ENCODE measurements at regions not wholly inside any gene's neighbourhood (a gene's known extent, or its start where the extent isn't known, plus 50 kb on each side); places are given as distances from the start of the nearest gene placed in this dataset.

- TF ChIP-seq CTCF (IDR thresholded peaks at IDR 0.05; ENCODE audit: insufficient read depth, low read length) (no peak), REST (IDR thresholded peaks at IDR 0.05; ENCODE audit: insufficient replicate concordance, low read depth) (no peak), GABPA (IDR thresholded peaks at IDR 0.05; ENCODE audit: low read depth) (no peak), POLR2AphosphoS5 (IDR thresholded peaks at IDR 0.05; ENCODE audit: low read depth) (no peak), SPI1 (IDR thresholded peaks at IDR 0.05; ENCODE audit: borderline replicate concordance, low read depth) (no peak)
Measured at GRCh38 chr15:95228856-95229555, 997.6 kb downstream of the MCTP2 start.
